ENCODE measurements at regions not wholly inside any gene's neighbourhood (a gene's known extent, or its start where the extent isn't known, plus 50 kb on each side); places are given as distances from the start of the nearest gene placed in this dataset.
"Not testable (repeated sequence)": the region's sequence is repeated elsewhere in the genome, so short reads cannot be mapped to it uniquely, and the experiment has no call there.

DNA sequence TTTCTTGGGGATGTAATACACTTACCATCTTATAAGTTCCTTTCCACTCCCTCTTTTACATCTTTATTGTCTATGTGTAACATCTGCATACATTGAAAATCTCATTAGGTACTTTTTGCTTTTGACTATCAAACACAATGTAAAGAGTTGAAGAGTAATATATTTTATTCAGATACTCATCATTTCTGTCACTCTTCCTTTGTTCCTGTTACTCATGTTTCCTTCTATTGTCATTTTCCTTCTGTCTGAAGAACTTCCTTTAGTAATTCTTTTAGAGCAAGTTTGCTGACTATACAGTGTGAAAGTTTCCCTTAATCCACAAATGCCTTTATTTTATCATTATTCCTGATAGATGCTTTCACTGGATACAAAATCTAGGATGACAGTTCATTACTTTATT lies 339.8 kb downstream of the SOX4 start:
- no peak for DNase-seq (ENCODE audit: insufficient read length, low spot score)
- no peak for FAIRE-seq
- TF ChIP-seq, protein P1, sequence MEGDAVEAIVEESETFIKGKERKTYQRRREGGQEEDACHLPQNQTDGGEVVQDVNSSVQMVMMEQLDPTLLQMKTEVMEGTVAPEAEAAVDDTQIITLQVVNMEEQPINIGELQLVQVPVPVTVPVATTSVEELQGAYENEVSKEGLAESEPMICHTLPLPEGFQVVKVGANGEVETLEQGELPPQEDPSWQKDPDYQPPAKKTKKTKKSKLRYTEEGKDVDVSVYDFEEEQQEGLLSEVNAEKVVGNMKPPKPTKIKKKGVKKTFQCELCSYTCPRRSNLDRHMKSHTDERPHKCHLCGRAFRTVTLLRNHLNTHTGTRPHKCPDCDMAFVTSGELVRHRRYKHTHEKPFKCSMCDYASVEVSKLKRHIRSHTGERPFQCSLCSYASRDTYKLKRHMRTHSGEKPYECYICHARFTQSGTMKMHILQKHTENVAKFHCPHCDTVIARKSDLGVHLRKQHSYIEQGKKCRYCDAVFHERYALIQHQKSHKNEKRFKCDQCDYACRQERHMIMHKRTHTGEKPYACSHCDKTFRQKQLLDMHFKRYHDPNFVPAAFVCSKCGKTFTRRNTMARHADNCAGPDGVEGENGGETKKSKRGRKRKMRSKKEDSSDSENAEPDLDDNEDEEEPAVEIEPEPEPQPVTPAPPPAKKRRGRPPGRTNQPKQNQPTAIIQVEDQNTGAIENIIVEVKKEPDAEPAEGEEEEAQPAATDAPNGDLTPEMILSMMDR (IDR thresholded peaks at IDR 0.05; ENCODE audit: insufficient read depth, missing control alignments): no peak

DNA sequence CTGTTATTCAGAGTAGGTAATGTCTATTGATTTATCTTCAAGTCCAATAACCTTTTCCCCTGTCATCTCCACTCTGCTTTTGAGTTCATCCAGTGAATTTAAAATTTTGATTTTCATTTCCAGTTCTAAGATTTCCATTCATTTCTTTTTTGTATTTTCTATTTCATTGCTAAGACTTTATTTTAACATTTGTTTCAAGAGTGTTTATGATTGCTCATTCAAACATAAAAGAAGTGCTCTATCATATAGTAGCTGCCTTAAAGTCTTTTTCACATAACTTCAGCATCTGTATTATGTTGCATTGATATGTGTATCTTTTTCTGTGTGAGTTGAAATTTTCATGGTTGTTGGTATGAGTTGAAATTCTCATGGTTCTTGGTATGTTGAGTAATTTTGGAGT lies 341.6 kb downstream of the SOX4 start:
- no peak for FAIRE-seq
- no peak for DNase-seq (ENCODE audit: insufficient read length, low spot score)
- TF ChIP-seq, protein P1 (IDR thresholded peaks at IDR 0.05; ENCODE audit: insufficient read depth, missing control alignments): no peak

DNA sequence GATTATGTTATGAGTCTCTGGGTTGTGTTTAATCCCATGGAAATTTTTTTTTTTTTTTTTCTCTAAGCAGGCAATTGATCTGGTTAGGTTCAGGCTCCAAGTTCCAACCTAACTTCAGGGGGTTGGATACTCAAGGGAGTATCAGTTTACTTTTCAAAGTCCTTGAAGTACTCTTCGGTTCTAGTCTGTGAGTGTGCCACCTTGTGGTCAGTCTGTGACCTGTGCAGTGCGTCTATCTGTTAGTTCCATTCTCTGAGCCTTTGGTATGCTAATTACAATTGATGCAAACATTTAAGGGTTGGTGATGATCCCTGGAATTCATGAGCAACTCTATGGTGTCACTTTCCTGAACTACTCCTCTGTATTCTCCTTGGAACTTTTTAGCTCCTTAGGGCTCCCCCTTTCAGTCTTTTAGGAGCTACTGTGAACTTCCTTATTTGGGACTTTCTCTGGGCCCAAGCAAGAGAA lies 342.0 kb downstream of the SOX4 start:
- DNase-seq (ENCODE audit: insufficient read length, low spot score) (no peak), FAIRE-seq (no peak)
- TF ChIP-seq, protein P1 (IDR thresholded peaks at IDR 0.05; ENCODE audit: insufficient read depth, missing control alignments): peak; percentile 35

DNA sequence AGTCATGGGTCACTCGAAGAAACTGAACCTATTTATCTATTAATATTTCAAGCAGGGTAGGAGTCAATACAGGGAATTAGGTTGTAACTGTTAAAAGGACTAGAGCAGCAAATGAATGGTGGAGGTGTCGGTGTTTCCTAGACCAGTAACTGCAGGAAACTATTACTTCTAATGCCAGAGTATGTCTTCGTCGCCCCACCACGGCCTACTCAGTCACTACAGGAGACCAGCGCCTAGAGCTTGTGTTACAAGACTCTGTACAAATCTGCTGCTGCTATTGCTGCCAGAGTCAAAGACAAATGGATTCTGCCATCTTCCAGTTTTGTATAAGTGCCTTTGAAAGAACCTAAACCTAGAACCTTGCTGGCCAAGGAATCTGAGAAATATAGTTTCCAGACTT lies 343.9 kb downstream of the SOX4 start:
- FAIRE-seq (no peak), DNase-seq (ENCODE audit: insufficient read length, low spot score) (no peak)
- TF ChIP-seq, protein P1 (IDR thresholded peaks at IDR 0.05; ENCODE audit: insufficient read depth, missing control alignments): no peak

DNA sequence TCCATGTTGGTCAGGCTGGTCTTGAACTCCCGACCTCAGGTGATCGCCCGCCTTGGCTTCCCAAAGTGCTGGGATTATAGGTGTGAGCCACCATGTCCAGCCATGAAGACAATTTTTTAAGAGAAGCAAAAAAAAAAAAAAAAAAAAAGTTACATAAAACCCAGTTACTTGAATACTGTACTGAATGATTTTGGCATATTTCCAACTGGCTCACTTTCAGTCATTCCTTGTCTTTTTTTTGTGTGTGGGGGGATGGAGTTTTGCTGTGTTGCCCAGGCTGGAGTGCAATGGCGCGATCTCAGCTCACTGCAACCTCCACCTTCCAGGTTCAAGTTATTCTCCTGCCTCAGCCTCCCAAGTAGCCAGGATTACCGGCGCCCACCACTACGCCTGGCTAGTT lies 345.5 kb downstream of the SOX4 start:
- FAIRE-seq; DNase-seq (ENCODE audit: insufficient read length, low spot score): not testable (repeated sequence)

DNA sequence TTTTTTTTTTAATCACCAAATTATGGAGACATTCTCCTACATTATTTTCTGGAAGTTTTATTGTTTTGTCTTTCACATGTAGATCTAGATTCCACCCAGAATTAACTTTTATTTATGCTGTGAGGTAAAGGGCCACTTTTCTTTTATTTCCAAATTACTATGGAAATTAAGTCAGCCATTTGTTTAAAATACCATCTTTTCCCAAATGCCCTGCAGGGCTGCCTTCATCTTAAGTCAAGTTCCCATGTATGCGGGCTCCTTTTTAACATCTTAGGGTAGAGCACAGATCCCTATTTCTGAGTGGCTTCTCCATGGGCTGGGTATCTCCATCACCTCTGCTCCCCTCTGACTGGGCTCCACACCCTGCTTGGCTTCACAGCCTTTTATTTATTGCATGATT lies 348.4 kb downstream of the SOX4 start:
- FAIRE-seq: no peak
- DNase-seq (ENCODE audit: insufficient read length, low spot score): no peak
- TF ChIP-seq, protein P1 (IDR thresholded peaks at IDR 0.05; ENCODE audit: insufficient read depth, missing control alignments): no peak

DNA sequence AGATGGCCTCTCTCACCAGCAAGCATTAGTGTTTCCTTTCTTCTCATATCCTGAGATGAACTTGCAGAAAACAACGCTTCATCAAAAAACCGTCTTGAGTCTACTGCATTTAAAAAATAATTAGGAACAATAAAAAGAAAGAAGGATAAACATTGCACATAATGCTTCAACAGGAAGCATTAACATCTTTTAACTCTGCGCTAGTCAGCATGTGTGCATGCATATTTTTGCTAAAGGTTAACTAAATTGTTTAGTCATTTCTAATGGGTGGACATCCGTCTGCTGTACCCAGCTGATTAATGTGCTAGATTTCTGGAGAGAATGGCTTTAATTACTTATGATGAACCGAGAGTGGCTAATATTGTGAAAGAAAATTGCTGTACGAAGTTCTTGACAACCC lies 349.3 kb downstream of the SOX4 start:
- no peak for FAIRE-seq
- no peak for DNase-seq (ENCODE audit: insufficient read length, low spot score)
- TF ChIP-seq, protein P1 (IDR thresholded peaks at IDR 0.05; ENCODE audit: insufficient read depth, missing control alignments): no peak

DNA sequence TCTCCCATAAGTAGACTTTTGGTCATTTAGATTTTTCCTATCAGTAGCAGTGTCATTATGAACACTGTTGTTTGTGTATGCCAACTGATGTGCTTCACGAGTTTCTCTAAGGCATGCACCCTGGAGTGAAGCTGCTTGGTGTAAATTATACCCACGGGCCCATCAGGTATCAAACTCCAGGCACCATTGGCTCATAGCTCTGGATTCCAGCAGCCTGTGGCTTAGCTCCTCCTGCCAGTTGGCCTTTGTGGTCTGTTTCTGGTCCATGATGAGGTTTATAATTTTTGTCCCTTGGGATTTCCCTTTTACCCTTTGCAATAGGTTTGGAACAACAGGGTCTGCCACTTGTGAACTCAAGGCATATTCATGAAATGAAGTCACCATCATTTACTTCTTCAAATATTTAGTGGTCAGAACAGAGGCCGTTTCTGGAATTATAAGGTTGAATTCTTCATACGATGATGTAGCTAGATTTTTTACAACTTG lies 350.5 kb downstream of the PRL start:
- DNase-seq (ENCODE audit: insufficient read length, low spot score): no peak
- TF ChIP-seq, protein P1 (IDR thresholded peaks at IDR 0.05; ENCODE audit: insufficient read depth, missing control alignments): no peak
- no peak for FAIRE-seq

DNA sequence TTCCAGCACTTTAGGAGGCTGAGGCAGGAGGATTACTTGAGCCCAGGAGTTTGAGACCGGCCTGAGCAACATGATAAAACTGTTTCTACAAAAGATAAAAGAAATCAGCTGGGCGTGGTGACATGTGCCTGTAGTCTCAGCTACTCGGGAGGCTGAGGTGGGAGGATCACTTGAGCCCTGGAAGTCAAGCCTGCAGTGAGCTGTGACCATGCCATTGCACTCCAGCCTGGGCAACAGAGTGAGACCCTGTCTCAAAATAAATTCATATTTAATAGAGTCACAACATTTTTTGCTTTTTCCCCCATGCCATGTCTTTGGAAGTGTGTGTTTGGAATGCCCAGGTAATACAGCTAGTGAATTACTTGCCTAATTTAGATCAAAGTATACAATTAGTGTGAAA lies 349.6 kb downstream of the PRL start:
- FAIRE-seq; DNase-seq (ENCODE audit: insufficient read length, low spot score): not testable (repeated sequence)
